GM12864 (cell line): ENCODE measurements at regions not wholly inside any gene's neighbourhood (a gene's known extent, or its start where the extent isn't known, plus 50 kb on each side); places are given as distances from the start of the nearest gene placed in this dataset.

Experiments used
- DNase-seq: peaks from one replicate; pipeline ENCODE4 v3.0.0-alpha.2; 2011; ENCODE audit warnings: low read depth
- H3K4me3 ChIP-seq: 2 replicates; pipeline ENCODE4 v1.5.1; 2011; ENCODE audit warnings: mild to moderate bottlenecking, low read depth, low read length, control low read depth
- TF ChIP-seq, protein P1 (sequence below): IDR thresholded peaks from 2 replicates; pipeline ENCODE4 v1.5.1; 2011; ENCODE audit warnings: low read depth, mild to moderate bottlenecking, moderate library complexity, low read length, control low read depth, inconsistent platforms; ENCODE audit errors: missing control alignments

DNA sequence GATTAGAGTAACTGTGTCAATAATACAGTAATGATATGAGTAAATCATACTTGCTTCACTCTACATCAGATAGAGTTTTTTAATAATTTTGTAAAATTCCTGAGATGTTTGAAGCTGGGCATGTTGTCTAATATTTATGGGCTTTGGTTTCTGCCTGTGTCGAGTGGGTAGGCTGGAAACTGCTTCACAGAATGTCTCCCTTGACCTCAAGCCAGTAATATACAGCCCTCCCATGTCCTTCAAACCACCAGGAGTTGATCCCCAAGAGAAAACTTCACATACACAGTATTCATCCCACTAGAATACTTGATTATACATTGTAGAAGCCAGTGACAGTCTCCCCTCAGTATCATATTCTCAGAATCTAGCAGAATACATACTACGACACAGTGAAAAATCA, 284.8 kb upstream of the TENM3 start:
- no peak overlapping the region for H3K4me3 ChIP-seq
- DNase-seq: no peak
- TF ChIP-seq, protein P1, sequence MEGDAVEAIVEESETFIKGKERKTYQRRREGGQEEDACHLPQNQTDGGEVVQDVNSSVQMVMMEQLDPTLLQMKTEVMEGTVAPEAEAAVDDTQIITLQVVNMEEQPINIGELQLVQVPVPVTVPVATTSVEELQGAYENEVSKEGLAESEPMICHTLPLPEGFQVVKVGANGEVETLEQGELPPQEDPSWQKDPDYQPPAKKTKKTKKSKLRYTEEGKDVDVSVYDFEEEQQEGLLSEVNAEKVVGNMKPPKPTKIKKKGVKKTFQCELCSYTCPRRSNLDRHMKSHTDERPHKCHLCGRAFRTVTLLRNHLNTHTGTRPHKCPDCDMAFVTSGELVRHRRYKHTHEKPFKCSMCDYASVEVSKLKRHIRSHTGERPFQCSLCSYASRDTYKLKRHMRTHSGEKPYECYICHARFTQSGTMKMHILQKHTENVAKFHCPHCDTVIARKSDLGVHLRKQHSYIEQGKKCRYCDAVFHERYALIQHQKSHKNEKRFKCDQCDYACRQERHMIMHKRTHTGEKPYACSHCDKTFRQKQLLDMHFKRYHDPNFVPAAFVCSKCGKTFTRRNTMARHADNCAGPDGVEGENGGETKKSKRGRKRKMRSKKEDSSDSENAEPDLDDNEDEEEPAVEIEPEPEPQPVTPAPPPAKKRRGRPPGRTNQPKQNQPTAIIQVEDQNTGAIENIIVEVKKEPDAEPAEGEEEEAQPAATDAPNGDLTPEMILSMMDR: no peak

GRCh38 chr4:181959121-181959520, 284.1 kb upstream of the TENM3 start:
- TF ChIP-seq, protein P1: no peak
- no peak overlapping the region for H3K4me3 ChIP-seq
- no peak for DNase-seq

- no peak overlapping the region for H3K4me3 ChIP-seq
- DNase-seq: no peak
- TF ChIP-seq, protein P1: no peak
Measured at GRCh38 chr4:181960384-181960783, 282.8 kb upstream of the TENM3 start.

DNA sequence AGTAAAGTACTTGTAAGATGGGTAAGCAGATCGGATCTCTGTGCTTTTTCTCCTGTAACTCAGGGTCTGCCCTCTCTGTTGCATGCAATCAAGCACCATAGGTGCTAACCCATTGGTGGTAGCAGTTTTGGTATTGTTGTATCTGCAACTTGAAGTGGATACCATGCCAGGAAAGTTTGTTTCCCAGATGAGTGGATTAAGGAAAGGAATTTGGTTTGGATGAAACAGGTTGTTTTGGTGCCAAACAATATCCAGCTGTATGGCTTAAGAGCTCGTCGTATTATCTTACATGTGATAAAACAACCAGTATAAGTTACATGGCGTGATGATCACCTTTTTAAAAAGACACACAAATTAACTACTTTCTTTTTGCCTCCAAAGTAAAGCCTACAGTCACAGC, 280.9 kb upstream of the TENM3 start:
- H3K4me3 ChIP-seq: no peak overlapping the region
- DNase-seq: no peak
- TF ChIP-seq, protein P1: no peak

DNA sequence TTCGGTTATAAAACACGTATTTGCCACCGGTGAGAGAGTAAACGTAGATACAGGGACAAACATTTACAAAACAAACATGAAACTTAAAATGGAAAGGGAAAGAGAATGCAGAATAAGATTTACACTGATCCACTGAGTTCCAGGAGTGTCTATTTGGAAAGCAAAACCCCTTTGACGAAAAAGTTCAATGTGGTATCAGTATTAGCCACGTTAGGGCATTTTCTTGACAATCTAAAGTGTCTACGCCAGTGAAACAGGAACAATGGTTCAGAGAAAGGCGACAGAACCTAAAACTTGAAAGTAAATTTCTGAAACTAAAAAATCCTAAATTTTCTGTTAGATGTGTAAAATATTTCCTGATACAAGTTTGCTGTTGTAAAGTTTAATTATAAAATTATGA, 278.5 kb upstream of the TENM3 start:
- DNase-seq: no peak
- TF ChIP-seq, protein P1: no peak
- H3K4me3 ChIP-seq: no peak overlapping the region

GRCh38 chr4:181966104-181966551, 277.1 kb upstream of the TENM3 start:
- no peak for DNase-seq

GRCh38 chr4:181967401-181967800, 275.8 kb upstream of the TENM3 start:
- DNase-seq: no peak
- TF ChIP-seq, protein P1: no peak
- no peak overlapping the region for H3K4me3 ChIP-seq

More at GRCh38 chr4:181966104-181966551, 277.1 kb upstream of the TENM3 start:
- H3K4me3 ChIP-seq: no peak overlapping the region
- TF ChIP-seq, protein P1: no peak
